DND-41 (cell line): ENCODE measurements at regions not wholly inside any gene's neighbourhood (a gene's known extent, or its start where the extent isn't known, plus 50 kb on each side); places are given as distances from the start of the nearest gene placed in this dataset.

Source experiments
- ATAC-seq: fragments of 200-7000 bp; cut with Tn5 transposase; 3 replicates; pipeline ENCODE4 v1.9.1; 2021; ENCODE audit warnings: low read depth; ENCODE audit not compliant: insufficient read depth
- DNase-seq: peaks from one replicate; pipeline ENCODE4 v3.0.0-alpha.2; 2020
- H2AFZ ChIP-seq: 2 replicates; pipeline ENCODE4 v1.6.0; 2012; ENCODE audit warnings: low read depth, low read length
- H3K27ac ChIP-seq: 2 replicates; pipeline ENCODE4 v1.5.1; 2012; ENCODE audit warnings: low read length, inconsistent platforms
- H3K27me3 ChIP-seq: fragments of 200-600 bp; sonication (generic); 2 replicates; pipeline ENCODE4 v1.6.0; 2012; ENCODE audit warnings: low read length, mild to moderate bottlenecking, inconsistent platforms; ENCODE audit not compliant: insufficient read depth, poor library complexity
- H3K36me3 ChIP-seq: 2 replicates; pipeline ENCODE4 v1.5.1; 2012; ENCODE audit warnings: low read length, inconsistent platforms; ENCODE audit not compliant: insufficient read depth
- H3K4me1 ChIP-seq: 2 replicates; pipeline ENCODE4 v1.5.1; 2012; ENCODE audit warnings: mild to moderate bottlenecking, low read length; ENCODE audit not compliant: insufficient read depth
- H3K4me2 ChIP-seq: 2 replicates; pipeline ENCODE4 v1.6.0; 2012; ENCODE audit warnings: mild to moderate bottlenecking, moderate library complexity, low read length, inconsistent platforms; ENCODE audit not compliant: insufficient read depth
- H3K4me3 ChIP-seq, 2 experiments: fragments of 200-600 bp in 1 of 2; shearing (Covaris generic) in 1 of 2; 2 replicates each; pipeline ENCODE4 v1.5.1; 2012 to 2016; ENCODE audit warnings: inconsistent platforms in 2 of 2, low read length in 2 of 2, mild to moderate bottlenecking in 2 of 2, low read depth in 1 of 2, moderate library complexity in 1 of 2
- H3K79me2 ChIP-seq: 2 replicates; pipeline ENCODE4 v1.6.0; 2012; ENCODE audit warnings: low read length, inconsistent platforms; ENCODE audit not compliant: insufficient read depth
- H3K9ac ChIP-seq: 2 replicates; pipeline ENCODE4 v1.6.0; 2012; ENCODE audit warnings: low read depth, mild to moderate bottlenecking, inconsistent platforms, low read length, moderate library complexity
- H3K9me3 ChIP-seq: 2 replicates; pipeline ENCODE4 v1.5.1; 2012; ENCODE audit warnings: low read length, moderate library complexity, mild to moderate bottlenecking, inconsistent platforms; ENCODE audit not compliant: insufficient read depth, severe bottlenecking
- H4K20me1 ChIP-seq: 2 replicates; pipeline ENCODE4 v1.6.0; 2012; ENCODE audit warnings: low read length; ENCODE audit not compliant: insufficient read depth
- EZH2 ChIP-seq: IDR thresholded peaks from 3 replicates; pipeline ENCODE4 v1.6.1; 2012; ENCODE audit warnings: borderline replicate concordance, low read depth, mild to moderate bottlenecking, moderate library complexity, low read length, inconsistent platforms; ENCODE audit not compliant: severe bottlenecking
- TF ChIP-seq, protein P1 (sequence below): IDR thresholded peaks from 2 replicates; pipeline ENCODE4 v1.5.1; 2012; ENCODE audit warnings: borderline replicate concordance, low read length, moderate library complexity, mild to moderate bottlenecking; ENCODE audit not compliant: poor library complexity, severe bottlenecking; ENCODE audit errors: extremely low read depth

DNA sequence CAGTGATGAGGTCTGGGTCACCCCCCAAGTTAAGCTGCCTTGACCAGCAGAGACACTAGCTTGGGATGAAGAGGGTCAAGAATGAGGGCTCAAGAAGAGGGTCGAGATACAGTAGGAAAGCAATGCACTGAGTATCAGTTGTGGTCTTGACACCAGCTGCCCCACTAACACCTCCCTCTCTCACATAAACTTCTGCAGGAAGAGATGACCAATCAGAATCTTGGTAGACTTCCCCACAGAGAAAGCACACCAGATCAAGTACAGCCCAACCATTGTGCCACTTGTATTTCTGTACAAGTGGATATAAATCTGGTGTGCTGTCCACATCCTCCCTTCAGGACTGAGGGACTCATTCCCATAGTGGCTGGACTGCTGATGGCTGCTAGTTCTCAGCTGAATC lies 101.2 kb upstream of the ELL2 start:
- H4K20me1 ChIP-seq = no peaks in the 10 kb centered on the region
- no peaks in the 10 kb centered on the region for H3K36me3 ChIP-seq
- H3K4me3 ChIP-seq = no peak overlapping the region
- ATAC-seq = no peak
- no peaks in the 10 kb centered on the region for H3K27me3 ChIP-seq
- H3K79me2 ChIP-seq = no peaks in the 10 kb centered on the region
- H2AFZ ChIP-seq = no peak overlapping the region
- H3K27ac ChIP-seq = no peak overlapping the region
- H3K4me2 ChIP-seq = no peak overlapping the region
- no peak for TF ChIP-seq EZH2
- no peak for DNase-seq
- no peaks in the 10 kb centered on the region for H3K9me3 ChIP-seq
- H3K9ac ChIP-seq = no peak overlapping the region
- H3K4me1 ChIP-seq = no peaks in the 10 kb centered on the region

DNA sequence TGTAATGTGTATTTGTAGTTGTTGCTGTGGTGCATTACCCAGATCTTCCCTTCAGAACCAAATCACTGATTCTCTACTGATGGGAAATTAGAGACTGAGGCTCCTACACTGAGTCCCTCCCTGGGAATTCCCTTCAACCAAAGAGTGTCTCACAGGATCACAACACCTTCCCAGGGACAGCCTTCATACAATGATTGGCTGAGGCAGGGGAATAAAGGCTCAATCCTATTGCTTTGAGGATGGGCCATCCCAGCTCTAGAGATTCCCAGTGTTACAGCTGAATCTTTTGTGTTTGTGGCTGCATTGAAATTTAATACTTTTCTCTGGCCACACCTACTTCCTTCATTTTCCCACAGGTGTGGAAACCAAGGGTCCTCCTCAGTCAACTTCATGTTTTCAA lies 96.4 kb upstream of the ELL2 start:
- H3K79me2 ChIP-seq = no peaks in the 10 kb centered on the region
- ATAC-seq = no peak
- TF ChIP-seq EZH2 = no peak
- TF ChIP-seq, protein P1, sequence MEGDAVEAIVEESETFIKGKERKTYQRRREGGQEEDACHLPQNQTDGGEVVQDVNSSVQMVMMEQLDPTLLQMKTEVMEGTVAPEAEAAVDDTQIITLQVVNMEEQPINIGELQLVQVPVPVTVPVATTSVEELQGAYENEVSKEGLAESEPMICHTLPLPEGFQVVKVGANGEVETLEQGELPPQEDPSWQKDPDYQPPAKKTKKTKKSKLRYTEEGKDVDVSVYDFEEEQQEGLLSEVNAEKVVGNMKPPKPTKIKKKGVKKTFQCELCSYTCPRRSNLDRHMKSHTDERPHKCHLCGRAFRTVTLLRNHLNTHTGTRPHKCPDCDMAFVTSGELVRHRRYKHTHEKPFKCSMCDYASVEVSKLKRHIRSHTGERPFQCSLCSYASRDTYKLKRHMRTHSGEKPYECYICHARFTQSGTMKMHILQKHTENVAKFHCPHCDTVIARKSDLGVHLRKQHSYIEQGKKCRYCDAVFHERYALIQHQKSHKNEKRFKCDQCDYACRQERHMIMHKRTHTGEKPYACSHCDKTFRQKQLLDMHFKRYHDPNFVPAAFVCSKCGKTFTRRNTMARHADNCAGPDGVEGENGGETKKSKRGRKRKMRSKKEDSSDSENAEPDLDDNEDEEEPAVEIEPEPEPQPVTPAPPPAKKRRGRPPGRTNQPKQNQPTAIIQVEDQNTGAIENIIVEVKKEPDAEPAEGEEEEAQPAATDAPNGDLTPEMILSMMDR = no peak

DNA sequence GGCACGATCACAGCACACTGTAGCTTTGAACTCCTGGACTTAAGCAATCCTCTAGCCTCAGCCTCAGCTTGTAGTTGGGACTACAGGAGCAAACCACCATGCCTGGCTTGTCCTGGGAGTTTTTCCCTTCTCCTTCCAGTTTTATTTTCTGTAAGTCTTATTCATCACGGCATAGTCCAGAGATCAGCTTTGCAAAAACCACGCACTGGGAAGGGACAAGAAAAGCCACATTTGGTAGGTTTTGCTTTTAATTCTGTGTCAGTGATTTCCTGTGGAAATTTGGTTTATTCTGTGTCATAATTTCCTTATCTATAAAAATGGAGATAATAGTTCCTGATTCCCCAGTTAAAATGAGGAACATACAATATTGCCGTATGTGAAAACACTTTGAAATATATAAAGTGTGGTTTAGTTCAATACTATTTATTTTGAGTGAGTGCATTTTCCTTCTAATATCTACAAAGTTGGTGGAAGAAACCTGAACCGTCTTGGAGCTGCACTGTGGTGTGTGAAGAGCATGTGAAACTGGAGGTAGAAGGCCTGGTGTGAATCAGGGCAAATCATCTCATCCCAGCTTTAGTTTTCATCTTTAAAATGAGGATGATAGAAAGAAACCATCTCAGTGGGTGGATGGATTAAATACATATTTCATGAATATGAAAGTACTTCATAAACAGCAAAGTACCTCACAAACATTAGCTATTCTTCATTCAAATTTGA lies 92.8 kb upstream of the ELL2 start:
- ATAC-seq (no peak), DNase-seq (no peak)
- Histone ChIP-seq H3K9me3 (no peaks in the 10 kb centered on the region), H3K27ac (no peak overlapping the region), H4K20me1 (no peaks in the 10 kb centered on the region), H3K4me3 (no peak overlapping the region), H2AFZ (no peak overlapping the region), H3K4me1 (peaks cover 9% of the 10 kb centered on the region; the same call in 1 of the 2 replicates), H3K79me2 (no peaks in the 10 kb centered on the region), H3K36me3 (no peaks in the 10 kb centered on the region), H3K9ac (no peak overlapping the region), H3K27me3 (no peaks in the 10 kb centered on the region), H3K4me2 (no peak overlapping the region)
- TF ChIP-seq EZH2 = no peak
- TF ChIP-seq, protein P1 = no peak

More for the DNA sequence above, 96.4 kb upstream of the ELL2 start:
- no peaks in the 10 kb centered on the region for H3K27me3 ChIP-seq
- H3K4me3 ChIP-seq = no peak overlapping the region
- no peak overlapping the region for H2AFZ ChIP-seq
- H3K27ac ChIP-seq = no peak overlapping the region
- H3K4me1 ChIP-seq = no peaks in the 10 kb centered on the region
- no peak overlapping the region for H3K4me2 ChIP-seq
- H3K9ac ChIP-seq = no peak overlapping the region
- DNase-seq = no peak
- no peaks in the 10 kb centered on the region for H4K20me1 ChIP-seq
- H3K9me3 ChIP-seq = no peaks in the 10 kb centered on the region
- H3K36me3 ChIP-seq = no peaks in the 10 kb centered on the region

DNA sequence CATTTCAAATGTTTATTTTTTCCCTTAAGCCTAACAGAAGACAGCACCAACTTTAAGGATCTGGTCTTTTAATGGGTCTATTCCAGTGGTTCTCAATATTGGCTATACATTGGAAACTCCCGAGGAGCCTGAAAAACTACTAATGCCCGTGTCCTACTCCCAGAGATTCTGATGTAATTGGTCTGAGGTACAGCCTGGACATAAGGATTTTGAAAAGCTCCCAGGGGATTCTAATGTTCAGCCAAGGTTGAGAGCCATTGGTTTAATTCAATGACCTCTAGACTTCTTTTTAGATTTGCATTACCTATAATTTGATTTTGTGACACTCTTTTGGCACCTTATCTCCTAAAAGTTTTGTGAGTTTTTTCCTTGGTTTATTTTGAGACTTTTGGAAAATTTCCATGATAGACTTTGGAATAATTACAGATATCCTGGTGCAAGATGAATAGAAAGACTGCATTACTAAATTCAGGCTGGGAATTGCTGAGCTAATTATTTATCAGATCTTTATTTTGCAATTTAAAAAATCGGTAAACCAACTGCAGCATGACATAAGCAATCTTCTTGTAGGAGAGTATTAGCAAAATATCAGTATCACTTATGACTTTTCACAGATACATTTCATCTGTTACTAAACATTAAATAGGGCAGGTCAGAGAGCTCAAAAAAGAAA lies 91.5 kb upstream of the ELL2 start:
- Histone ChIP-seq H3K4me3 (no peak overlapping the region), H3K27me3 (no peaks in the 10 kb centered on the region), H2AFZ (no peak overlapping the region), H3K9me3 (no peaks in the 10 kb centered on the region), H3K27ac (no peak overlapping the region), H3K9ac (no peak overlapping the region), H3K36me3 (no peaks in the 10 kb centered on the region), H4K20me1 (no peaks in the 10 kb centered on the region), H3K4me2 (no peak overlapping the region), H3K4me1 (peaks cover 9% of the 10 kb centered on the region; the same call in 1 of the 2 replicates), H3K79me2 (no peaks in the 10 kb centered on the region)
- no peak for ATAC-seq
- no peak for DNase-seq
- TF ChIP-seq, protein P1 = no peak
- no peak for TF ChIP-seq EZH2
